Ramos (cell line): ENCODE measurements at regions not wholly inside any gene's neighbourhood (a gene's known extent, or its start where the extent isn't known, plus 50 kb on each side); places are given as distances from the start of the nearest gene placed in this dataset.
"Not testable (repeated sequence)": the region's sequence is repeated elsewhere in the genome, so short reads cannot be mapped to it uniquely, and the experiment has no call there.

Experiments
- in situ Hi-C: fragments of 300-500 bp; cut with MboI; formaldehyde crosslinking; loops from one replicate; pipeline ENCODE4 v1.14.3; 2022; ENCODE audit warnings: low sequenced_read_pairs; ENCODE audit not compliant: unreplicated experiment

GRCh38 chr10:38600146-38600545 is 506.0 kb downstream of the ZNF37A start:
- in situ Hi-C loops: loop anchor here (25.0 kb wide), 1 partner anchor 88 kb away; no protein-coding TSS in a partner anchor

- in situ Hi-C loops: loop anchor here (25.0 kb wide), 1 partner anchor 88 kb away; no protein-coding TSS in a partner anchor
Observed at GRCh38 chr10:38600696-38601095, 506.6 kb downstream of the ZNF37A start.

DNA sequence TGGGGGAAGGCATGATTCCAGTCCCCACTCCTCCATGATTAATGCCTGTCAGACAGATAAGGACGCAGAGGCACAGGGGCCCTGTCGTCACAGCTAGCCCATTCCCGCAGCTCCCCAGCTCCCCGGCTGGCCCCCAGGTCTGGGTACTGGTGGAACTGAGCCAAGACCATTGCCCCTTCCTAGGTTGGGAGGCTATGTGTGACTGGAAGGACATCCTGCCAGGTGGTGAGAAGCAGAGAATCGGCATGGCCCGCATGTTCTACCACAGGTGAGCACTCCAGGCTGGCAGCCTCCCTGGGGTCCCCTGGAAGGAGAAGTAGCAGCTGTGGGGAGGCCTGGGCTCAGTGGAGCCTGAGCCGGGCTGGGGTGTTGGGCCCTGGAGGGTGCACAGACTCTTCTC is 509.5 kb downstream of the ZNF37A start:
- in situ Hi-C loops: loop anchor here (25.0 kb wide), 1 partner anchor 91 kb away; no protein-coding TSS in a partner anchor

GRCh38 chr10:38604477-38604876 is 510.3 kb downstream of the ZNF37A start:
- in situ Hi-C loops: loop anchor here (25.0 kb wide), 1 partner anchor 92 kb away; no protein-coding TSS in a partner anchor

DNA sequence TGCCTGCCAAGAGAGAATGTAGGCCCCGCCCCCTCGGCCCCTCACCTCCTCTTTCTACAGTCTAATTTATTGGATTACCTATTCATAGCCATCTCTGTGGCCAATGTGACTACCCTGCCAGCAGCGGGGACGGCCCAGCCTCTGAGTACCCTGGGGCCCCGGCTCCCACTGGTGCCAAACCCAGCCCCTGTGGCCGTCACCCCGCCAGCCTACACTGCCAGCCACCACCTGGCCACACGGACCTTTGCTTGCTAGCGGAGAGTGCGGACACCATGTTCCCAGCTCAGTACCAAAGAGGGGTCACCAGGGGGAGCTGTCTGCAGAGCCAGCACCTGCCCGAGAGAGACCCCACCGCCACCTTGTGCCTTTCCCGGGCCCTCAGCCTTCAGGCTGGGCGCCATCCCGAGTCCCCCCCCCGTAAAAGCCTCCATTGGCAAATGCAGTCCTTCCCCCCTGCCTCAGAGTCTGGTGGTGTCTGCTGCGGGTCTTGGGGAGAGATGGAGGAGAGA is 511.1 kb downstream of the ZNF37A start:
- in situ Hi-C loops: loop anchor here (25.0 kb wide), 1 partner anchor 93 kb away; no protein-coding TSS in a partner anchor

GRCh38 chr10:38615596-38615995 is 521.5 kb downstream of the ZNF37A start:
- in situ Hi-C loops: loop anchor here (25.0 kb wide), 1 partner anchor 103 kb away; no protein-coding TSS in a partner anchor

DNA sequence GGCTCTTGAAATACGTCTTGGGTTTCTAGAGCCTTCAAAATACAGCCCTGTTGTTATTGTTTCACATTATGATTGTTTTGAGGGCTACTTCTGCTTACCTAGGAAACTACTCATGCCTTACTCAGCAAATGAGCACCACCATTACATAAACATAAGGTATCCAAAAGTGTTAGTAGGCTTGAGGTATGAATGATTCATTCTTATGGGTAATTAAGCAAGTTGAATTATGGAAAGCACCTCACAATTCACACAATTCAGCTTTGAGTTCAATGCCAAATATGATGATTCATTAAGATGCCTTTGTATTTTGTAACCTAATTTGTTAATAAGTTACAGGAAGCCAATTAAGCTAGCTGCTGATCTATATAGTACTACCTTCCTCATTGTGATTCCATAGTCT is 525.7 kb downstream of the ZNF37A start:
- in situ Hi-C loops: loop anchor here (25.0 kb wide), 1 partner anchor 108 kb away; no protein-coding TSS in a partner anchor

DNA sequence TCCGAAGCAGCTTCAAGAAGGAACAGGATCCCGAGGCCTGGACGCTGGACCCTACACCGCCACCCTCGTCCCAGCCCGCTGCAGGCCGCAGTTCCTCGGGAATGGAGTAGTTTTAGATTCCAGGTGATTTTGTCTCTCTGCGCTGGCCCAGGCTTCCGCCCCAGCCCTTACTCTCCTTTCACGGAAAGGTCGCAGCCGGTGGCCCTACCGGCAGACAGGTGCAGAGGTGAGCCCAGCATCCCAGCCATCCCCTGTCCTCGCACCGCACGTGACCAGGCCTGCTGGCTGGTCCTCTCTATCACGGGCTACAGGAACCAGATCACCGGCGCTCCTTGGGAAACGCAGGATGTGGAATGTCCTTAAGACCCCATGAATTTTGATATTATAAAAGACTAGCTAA is 541.5 kb downstream of the ZNF37A start:
- in situ Hi-C loops: not testable (repeated sequence)
